Endothelial cell (in vitro differentiated cells): ENCODE measurements at regions not wholly inside any gene's neighbourhood (a gene's known extent, or its start where the extent isn't known, plus 50 kb on each side); places are given as distances from the start of the nearest gene placed in this dataset.

Experiments used
- DNase-seq: peaks from one replicate; pipeline ENCODE4 v3.0.0; 2021; ENCODE audit warnings: low spot score
- H3K27ac Mint-ChIP-seq: one replicate; pipeline ENCODE4 v1.8.0; 2021; ENCODE audit warnings: mixed read lengths, inconsistent platforms; ENCODE audit not compliant: unreplicated experiment
- H3K27me3 Mint-ChIP-seq: one replicate; pipeline ENCODE4 v1.8.0; 2021; ENCODE audit warnings: mild to moderate bottlenecking, moderate library complexity, mixed read lengths, inconsistent platforms; ENCODE audit not compliant: unreplicated experiment
- H3K36me3 Mint-ChIP-seq: one replicate; pipeline ENCODE4 v1.8.0; 2021; ENCODE audit warnings: mild to moderate bottlenecking, low read depth, mixed read lengths, inconsistent platforms; ENCODE audit not compliant: unreplicated experiment
- H3K4me1 Mint-ChIP-seq: one replicate; pipeline ENCODE4 v1.8.0; 2021; ENCODE audit warnings: mild to moderate bottlenecking, mixed read lengths, inconsistent platforms; ENCODE audit not compliant: unreplicated experiment
- H3K4me3 Mint-ChIP-seq: one replicate; pipeline ENCODE4 v1.8.0; 2021; ENCODE audit warnings: mild to moderate bottlenecking, mixed read lengths, inconsistent platforms; ENCODE audit not compliant: unreplicated experiment
- H3K9me3 Mint-ChIP-seq: one replicate; pipeline ENCODE4 v1.8.0; 2021; ENCODE audit warnings: mixed read lengths, inconsistent platforms; ENCODE audit not compliant: unreplicated experiment
- CTCF ChIP-seq: fragments of 200-600 bp; sonication (generic); IDR thresholded peaks from one replicate; pipeline ENCODE4 v1.5.0; 2021; ENCODE audit warnings: antibody characterized with exemption; ENCODE audit not compliant: unreplicated experiment

GRCh38 chr5:166936351-166936750 is 1355.1 kb upstream of the WWC1 start:
- H3K36me3 Mint-ChIP-seq = no peaks in the 10 kb centered on the region
- H3K4me3 Mint-ChIP-seq = no peak overlapping the region
- no peak for TF ChIP-seq CTCF
- H3K27ac Mint-ChIP-seq = no peak overlapping the region
- no peaks in the 10 kb centered on the region for H3K4me1 Mint-ChIP-seq
- H3K9me3 Mint-ChIP-seq = no peaks in the 10 kb centered on the region
- DNase-seq = no peak
- H3K27me3 Mint-ChIP-seq = peaks cover 3% of the 10 kb centered on the region

- peaks cover 3% of the 10 kb centered on the region for H3K27me3 Mint-ChIP-seq
- no peak for DNase-seq
Measured at GRCh38 chr5:166938071-166938470, 1353.4 kb upstream of the WWC1 start.

GRCh38 chr5:166942948-166943347 is 1348.5 kb upstream of the WWC1 start:
- no peak for TF ChIP-seq CTCF
- H3K27me3 Mint-ChIP-seq = no peaks in the 10 kb centered on the region
- no peak overlapping the region for H3K27ac Mint-ChIP-seq
- H3K4me3 Mint-ChIP-seq = no peak overlapping the region
- no peaks in the 10 kb centered on the region for H3K9me3 Mint-ChIP-seq
- DNase-seq = no peak
- H3K36me3 Mint-ChIP-seq = no peaks in the 10 kb centered on the region
- no peaks in the 10 kb centered on the region for H3K4me1 Mint-ChIP-seq

More at GRCh38 chr5:166938071-166938470, 1353.4 kb upstream of the WWC1 start:
- TF ChIP-seq CTCF = no peak
- no peaks in the 10 kb centered on the region for H3K36me3 Mint-ChIP-seq
- no peak overlapping the region for H3K4me3 Mint-ChIP-seq
- H3K27ac Mint-ChIP-seq = no peak overlapping the region
- no peaks in the 10 kb centered on the region for H3K9me3 Mint-ChIP-seq
- no peaks in the 10 kb centered on the region for H3K4me1 Mint-ChIP-seq

- Mint-ChIP-seq H3K27me3 (no peaks in the 10 kb centered on the region), H3K4me1 (no peaks in the 10 kb centered on the region), H3K36me3 (no peaks in the 10 kb centered on the region), H3K9me3 (no peaks in the 10 kb centered on the region), H3K4me3 (no peak overlapping the region), H3K27ac (no peak overlapping the region)
- no peak for TF ChIP-seq CTCF
- no peak for DNase-seq
Measured at GRCh38 chr5:166947045-166947444, 1344.4 kb upstream of the WWC1 start.

GRCh38 chr5:166948679-166949078 is 1342.8 kb upstream of the WWC1 start:
- H3K27ac Mint-ChIP-seq = no peak overlapping the region
- H3K4me3 Mint-ChIP-seq = no peak overlapping the region
- H3K4me1 Mint-ChIP-seq = no peaks in the 10 kb centered on the region
- no peaks in the 10 kb centered on the region for H3K36me3 Mint-ChIP-seq
- H3K27me3 Mint-ChIP-seq = no peaks in the 10 kb centered on the region
- no peaks in the 10 kb centered on the region for H3K9me3 Mint-ChIP-seq
- no peak for TF ChIP-seq CTCF
- no peak for DNase-seq
